RWPE1 (cell line): ENCODE measurements at regions not wholly inside any gene's neighbourhood (a gene's known extent, or its start where the extent isn't known, plus 50 kb on each side); places are given as distances from the start of the nearest gene placed in this dataset.

Experiments
- CTCF ChIA-PET: fragments of 350-600 bp; sonication (Branson Sonifier 250); formaldehyde crosslinking; extraction: SDS; loops from one replicate; lab custom pipeline; 2021; lab: Yijun Ruan, JAX
- POLR2A ChIA-PET: fragments of 400-600 bp; formaldehyde crosslinking; extraction: SDS; loops from one replicate; lab custom pipeline; 2020; ENCODE audit warnings: antibody characterized with exemption; ENCODE audit not compliant: low non-redundant PET; lab: Yijun Ruan, JAX
- DNase-seq: peaks from one replicate; pipeline ENCODE4 v3.0.0; 2012; ENCODE audit warnings: low spot score
- H3K27ac ChIP-seq: fragments of 450-650 bp; 2 replicates; pipeline ENCODE4 v1.5.1; 2017
- CTCF ChIP-seq: fragments of 450-650 bp; conservative IDR thresholded peaks from 2 replicates; pipeline ENCODE4 v1.5.1; 2017; ENCODE audit warnings: low read depth, mild to moderate bottlenecking

- no peak overlapping the region for H3K27ac ChIP-seq
- CTCF ChIA-PET, result interaction anchor here (1.0 kb wide), 1 partner anchor 24 kb away, joined by 5 read pairs; no protein-coding TSS in a partner anchor
- DNase-seq, result no peak
- POLR2A ChIA-PET, result no interaction called here
- no peak for TF ChIP-seq CTCF
Observed at GRCh38 chr1:103945774-103946173, 196.1 kb downstream of the AMY1C start.

- no peak for DNase-seq
- H3K27ac ChIP-seq, result no peak overlapping the region
- CTCF ChIA-PET, result interaction anchor here (0.7 to 0.8 kb wide), 5 partner anchors 10 to 1617 kb away, joined by 3 read pairs; no protein-coding TSS in a partner anchor
- POLR2A ChIA-PET, result no interaction called here
- TF ChIP-seq CTCF, result peak; percentile 29
Observed at GRCh38 chr1:103948526-103948925, 198.8 kb downstream of the AMY1C start.

- CTCF ChIA-PET, result interaction anchor here (0.8 kb wide), 1 partner anchor 549 kb away, joined by 3 read pairs; no protein-coding TSS in a partner anchor
- TF ChIP-seq CTCF, result no peak
- POLR2A ChIA-PET, result no interaction called here
- no peak for DNase-seq
- no peak overlapping the region for H3K27ac ChIP-seq
Observed at GRCh38 chr1:103949779-103950178, 200.1 kb downstream of the AMY1C start.

GRCh38 chr1:103953386-103953785 lies 203.7 kb downstream of the AMY1C start:
- CTCF ChIA-PET, result interaction anchor here (0.5 to 1.5 kb wide), 2 partner anchors 16 to 165 kb away, joined by 3 read pairs; no protein-coding TSS in a partner anchor
- peak; percentile 2 for DNase-seq
- H3K27ac ChIP-seq, result no peak overlapping the region
- POLR2A ChIA-PET, result no interaction called here
- peak; percentile 23; the same call in 1 of the 2 replicates for TF ChIP-seq CTCF

GRCh38 chr1:103958699-103959098 lies 209.0 kb downstream of the AMY1C start:
- no peak overlapping the region for H3K27ac ChIP-seq
- CTCF ChIA-PET, result no interaction called here
- no peak for DNase-seq
- POLR2A ChIA-PET, result no interaction called here
- no peak for TF ChIP-seq CTCF

GRCh38 chr1:103959565-103959964 lies 209.9 kb downstream of the AMY1C start:
- CTCF ChIA-PET, result no interaction called here
- TF ChIP-seq CTCF, result no peak
- no peak overlapping the region for H3K27ac ChIP-seq
- POLR2A ChIA-PET, result no interaction called here
- no peak for DNase-seq
